Lower lobe of right lung (tissue), 2 donors: ENCODE measurements at regions not wholly inside any gene's neighbourhood (a gene's known extent, or its start where the extent isn't known, plus 50 kb on each side); places are given as distances from the start of the nearest gene placed in this dataset.

Experiments used
- ATAC-seq, 2 donors: fragments of 200-7000 bp; cut with Tn5 transposase; one replicate each; pipeline ENCODE4 v1.9.1; 2020 to 2022; ENCODE audit warnings: mild to moderate bottlenecking in 2 of 2, moderate library complexity in 2 of 2
- DNase-seq: peaks from one replicate; pipeline ENCODE4 v3.0.0-alpha.2; 2020
- H3K27ac ChIP-seq: fragments of 200-600 bp; one replicate; pipeline ENCODE4 v1.8.0; 2022
- H3K27me3 ChIP-seq: fragments of 200-600 bp; one replicate; pipeline ENCODE4 v1.8.0; 2022; ENCODE audit warnings: low read depth
- H3K36me3 ChIP-seq: fragments of 200-600 bp; one replicate; pipeline ENCODE4 v1.8.0; 2022; ENCODE audit warnings: mild to moderate bottlenecking
- H3K4me1 ChIP-seq: fragments of 200-600 bp; one replicate; pipeline ENCODE4 v1.8.0; 2022
- H3K4me3 ChIP-seq: fragments of 200-600 bp; one replicate; pipeline ENCODE4 v1.8.0; 2022; ENCODE audit warnings: mild to moderate bottlenecking
- H3K9me3 ChIP-seq: fragments of 200-600 bp; one replicate; pipeline ENCODE4 v1.8.0; 2022
- intact Hi-C: fragments of 100-400 bp; cut with DNase I; formaldehyde crosslinking; loops from one replicate; pipeline ENCODE4 v1.11.0; 2022
- TF ChIP-seq, protein P1 (sequence below): fragments of 200-600 bp; IDR thresholded peaks from one replicate; pipeline ENCODE4 v1.8.0; 2022; ENCODE audit warnings: antibody characterized with exemption, mild to moderate bottlenecking
- donor health status: DM: no; HTN: yes; CAD: no; lungs with severe emphysema.

DNA sequence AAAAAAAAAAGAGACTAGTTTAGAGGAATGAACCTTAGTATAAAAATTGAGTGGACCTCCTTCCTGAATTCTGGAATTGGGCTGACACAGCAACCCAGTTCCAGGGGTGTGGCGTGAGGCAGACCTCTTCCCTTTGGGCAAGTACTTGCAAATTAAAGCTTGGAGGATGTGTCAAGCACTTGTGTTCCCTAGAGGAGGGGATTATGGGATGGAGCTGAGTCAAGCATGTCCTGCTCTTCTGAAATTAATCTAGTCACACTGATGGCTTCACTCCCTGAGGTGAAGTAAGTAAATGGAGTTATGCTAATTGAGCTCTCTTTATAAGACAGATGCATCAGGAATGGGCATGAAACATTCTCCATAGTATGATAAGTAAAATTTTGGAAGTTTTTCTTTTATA lies 107.7 kb upstream of the HTR2A start:
- Histone ChIP-seq H3K9me3 (no peaks in the 10 kb centered on the region), H3K4me1 (no peaks in the 10 kb centered on the region), H3K27me3 (no peaks in the 10 kb centered on the region), H3K27ac (no peak overlapping the region), H3K4me3 (no peak overlapping the region), H3K36me3 (no peaks in the 10 kb centered on the region)
- TF ChIP-seq, protein P1, sequence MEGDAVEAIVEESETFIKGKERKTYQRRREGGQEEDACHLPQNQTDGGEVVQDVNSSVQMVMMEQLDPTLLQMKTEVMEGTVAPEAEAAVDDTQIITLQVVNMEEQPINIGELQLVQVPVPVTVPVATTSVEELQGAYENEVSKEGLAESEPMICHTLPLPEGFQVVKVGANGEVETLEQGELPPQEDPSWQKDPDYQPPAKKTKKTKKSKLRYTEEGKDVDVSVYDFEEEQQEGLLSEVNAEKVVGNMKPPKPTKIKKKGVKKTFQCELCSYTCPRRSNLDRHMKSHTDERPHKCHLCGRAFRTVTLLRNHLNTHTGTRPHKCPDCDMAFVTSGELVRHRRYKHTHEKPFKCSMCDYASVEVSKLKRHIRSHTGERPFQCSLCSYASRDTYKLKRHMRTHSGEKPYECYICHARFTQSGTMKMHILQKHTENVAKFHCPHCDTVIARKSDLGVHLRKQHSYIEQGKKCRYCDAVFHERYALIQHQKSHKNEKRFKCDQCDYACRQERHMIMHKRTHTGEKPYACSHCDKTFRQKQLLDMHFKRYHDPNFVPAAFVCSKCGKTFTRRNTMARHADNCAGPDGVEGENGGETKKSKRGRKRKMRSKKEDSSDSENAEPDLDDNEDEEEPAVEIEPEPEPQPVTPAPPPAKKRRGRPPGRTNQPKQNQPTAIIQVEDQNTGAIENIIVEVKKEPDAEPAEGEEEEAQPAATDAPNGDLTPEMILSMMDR, result no peak
- no peak for DNase-seq
- ATAC-seq, result no peak
- intact Hi-C loops, result no loop called here

DNA sequence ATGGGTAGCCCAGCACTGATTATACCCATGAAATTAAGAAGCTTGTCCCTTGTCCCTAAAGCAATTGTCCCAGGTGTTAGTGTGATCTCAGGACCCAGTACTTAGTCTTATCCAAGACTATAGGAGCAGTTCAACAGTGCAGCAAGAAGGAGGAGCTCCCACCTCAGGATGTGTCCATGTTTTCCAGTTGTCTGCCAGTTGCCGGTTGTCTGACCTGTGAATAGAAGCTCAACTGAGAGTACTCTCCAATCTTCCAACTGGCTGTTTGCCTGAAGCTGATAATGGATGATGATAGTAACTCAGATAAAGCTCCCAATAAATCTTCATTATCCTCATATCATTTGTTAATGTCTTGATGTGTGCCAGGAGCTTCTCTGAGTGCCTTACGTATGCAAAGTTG lies 107.2 kb upstream of the HTR2A start:
- H3K36me3 ChIP-seq, result no peaks in the 10 kb centered on the region
- ATAC-seq (no peak), DNase-seq (no peak)
- H3K4me3 ChIP-seq, result no peak overlapping the region
- TF ChIP-seq, protein P1, result no peak
- no peak overlapping the region for H3K27ac ChIP-seq
- no peaks in the 10 kb centered on the region for H3K4me1 ChIP-seq
- no peaks in the 10 kb centered on the region for H3K27me3 ChIP-seq
- no peaks in the 10 kb centered on the region for H3K9me3 ChIP-seq
- intact Hi-C loops, result no loop called here

DNA sequence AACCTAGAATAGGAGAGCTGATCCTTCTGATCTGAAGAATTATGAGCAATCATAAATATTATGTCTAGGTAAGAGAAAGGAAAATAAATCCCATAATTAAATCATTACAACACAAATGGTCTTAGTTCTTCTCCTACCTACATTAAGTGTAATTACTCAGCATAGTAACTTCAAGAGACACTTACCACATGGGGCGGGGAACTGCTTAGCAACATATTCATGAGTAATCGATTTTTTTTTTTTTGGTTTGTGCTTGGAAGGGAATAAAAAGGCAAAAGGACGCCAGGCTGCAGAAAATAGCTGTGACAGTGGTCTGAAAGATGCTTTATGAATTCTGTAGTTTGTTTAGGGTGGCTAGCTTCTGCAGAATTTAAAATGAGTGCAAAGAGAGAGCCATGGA lies 103.3 kb upstream of the HTR2A start:
- TF ChIP-seq, protein P1, result no peak
- Histone ChIP-seq H3K9me3 (no peaks in the 10 kb centered on the region), H3K27me3 (no peaks in the 10 kb centered on the region), H3K4me3 (no peak overlapping the region), H3K36me3 (no peaks in the 10 kb centered on the region), H3K4me1 (no peaks in the 10 kb centered on the region), H3K27ac (no peak overlapping the region)
- DNase-seq (no peak), ATAC-seq (no peak)
- intact Hi-C loops, result no loop called here

DNA sequence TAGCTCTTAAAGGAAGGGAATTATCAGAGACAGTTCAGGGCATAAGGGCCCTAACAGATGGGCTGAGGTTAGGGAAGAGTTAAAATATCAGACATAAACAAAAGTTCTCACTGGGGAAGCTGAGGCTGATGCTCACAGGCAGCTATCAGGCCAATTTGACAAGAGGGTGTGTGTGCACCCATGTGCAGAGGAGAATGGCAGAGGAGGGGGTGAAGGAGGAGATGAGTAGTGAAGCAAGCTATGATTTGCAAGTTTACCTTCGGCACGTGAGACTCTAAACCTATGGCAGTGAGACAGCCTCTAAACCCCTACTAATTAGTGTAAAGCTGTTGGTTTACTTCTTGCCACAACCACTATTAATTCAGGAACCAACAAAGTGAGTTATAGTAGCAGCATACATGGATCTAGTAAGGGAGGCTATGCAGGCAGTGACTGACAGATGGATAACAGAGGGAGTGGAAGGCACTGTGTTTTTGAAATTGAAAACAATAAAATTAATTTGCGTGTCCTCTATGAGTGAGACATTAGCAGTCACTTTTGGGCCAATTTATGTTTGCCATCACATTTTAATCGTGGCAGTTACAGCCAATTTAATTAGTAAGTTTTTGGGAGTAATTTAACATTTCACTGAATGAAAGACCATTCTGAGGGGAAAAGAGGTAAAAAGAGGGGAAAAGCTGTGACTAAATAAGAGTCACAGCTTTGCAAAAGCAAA lies 99.6 kb upstream of the HTR2A start:
- TF ChIP-seq, protein P1, result no peak
- no peak overlapping the region for H3K4me3 ChIP-seq
- intact Hi-C loops, result no loop called here

DNA sequence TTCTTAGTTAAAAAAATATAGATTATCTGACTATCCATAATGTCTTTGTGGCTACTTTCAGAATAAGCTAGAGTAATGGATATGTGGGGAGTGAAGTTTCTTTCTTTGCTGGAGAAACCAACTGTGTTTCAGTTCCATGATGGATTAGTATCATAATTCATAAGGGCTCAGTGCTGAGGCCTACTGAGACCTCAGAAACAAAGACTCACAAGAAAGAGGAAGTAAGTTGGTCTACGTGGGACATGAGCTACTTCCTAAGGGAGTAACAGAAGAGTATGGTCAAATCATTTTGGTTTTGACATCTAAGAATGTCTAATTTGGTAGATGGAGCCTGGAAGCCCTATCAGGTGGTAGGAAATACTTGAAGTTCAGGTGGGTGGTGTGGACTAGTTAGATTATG lies 99.0 kb upstream of the HTR2A start:
- no peak for ATAC-seq
- TF ChIP-seq, protein P1, result no peak
- no peak for DNase-seq
- H3K27me3 ChIP-seq, result no peaks in the 10 kb centered on the region
- no peak overlapping the region for H3K4me3 ChIP-seq
- no peaks in the 10 kb centered on the region for H3K9me3 ChIP-seq
- no peaks in the 10 kb centered on the region for H3K36me3 ChIP-seq
- no peaks in the 10 kb centered on the region for H3K4me1 ChIP-seq
- intact Hi-C loops, result no loop called here
- no peak overlapping the region for H3K27ac ChIP-seq

More for the DNA sequence above, 99.6 kb upstream of the HTR2A start:
- no peaks in the 10 kb centered on the region for H3K9me3 ChIP-seq
- no peaks in the 10 kb centered on the region for H3K36me3 ChIP-seq
- no peaks in the 10 kb centered on the region for H3K4me1 ChIP-seq
- DNase-seq (no peak), ATAC-seq (no peak)
- H3K27me3 ChIP-seq, result no peaks in the 10 kb centered on the region
- no peak overlapping the region for H3K27ac ChIP-seq
